ENCODE measurements at regions not wholly inside any gene's neighbourhood (a gene's known extent, or its start where the extent isn't known, plus 50 kb on each side); places are given as distances from the start of the nearest gene placed in this dataset.
"Not testable (repeated sequence)": the region's sequence is repeated elsewhere in the genome, so short reads cannot be mapped to it uniquely, and the experiment has no call there.

DNA sequence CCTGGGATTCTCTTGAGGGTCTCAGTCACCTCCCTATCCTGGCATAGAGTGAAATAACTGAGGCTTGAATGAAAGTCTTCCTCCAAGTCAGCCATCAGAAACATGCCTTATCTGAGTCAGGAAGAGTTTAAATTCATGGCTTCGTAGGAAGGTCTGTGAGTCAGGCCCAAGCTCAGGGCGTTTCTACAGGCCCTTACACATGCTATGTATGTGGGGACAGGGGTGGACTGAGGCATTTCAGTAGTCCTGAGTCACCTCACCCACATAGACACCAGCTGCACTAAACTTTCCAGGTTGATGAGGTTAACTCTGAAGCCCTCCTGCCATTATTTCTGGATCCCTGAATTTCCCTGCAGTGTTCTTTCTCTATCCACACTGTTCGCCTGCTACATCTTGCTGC is 134.6 kb upstream of the RCN1 start:
- no peak for ATAC-seq

DNA sequence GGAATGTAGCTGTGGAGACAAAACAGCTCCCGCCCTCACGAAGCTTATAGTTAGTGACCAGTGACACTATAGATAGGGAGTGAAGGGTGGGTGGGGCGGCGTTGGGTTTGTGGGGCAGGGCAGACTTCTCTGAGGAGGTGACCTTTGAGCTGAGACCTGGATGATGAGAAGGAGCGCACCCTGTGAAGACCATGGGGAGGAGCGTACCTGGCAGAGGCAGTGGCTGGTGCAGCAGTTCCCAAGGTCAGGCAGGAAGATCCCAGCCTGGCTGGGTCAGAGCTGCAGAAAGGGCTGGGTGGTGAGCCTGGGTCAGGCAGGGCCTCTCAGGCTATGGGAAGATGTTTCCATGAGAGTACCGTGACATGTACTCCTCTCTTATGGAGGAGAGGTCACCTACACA is 135.0 kb upstream of the RCN1 start:
- ATAC-seq, result no peak

DNA sequence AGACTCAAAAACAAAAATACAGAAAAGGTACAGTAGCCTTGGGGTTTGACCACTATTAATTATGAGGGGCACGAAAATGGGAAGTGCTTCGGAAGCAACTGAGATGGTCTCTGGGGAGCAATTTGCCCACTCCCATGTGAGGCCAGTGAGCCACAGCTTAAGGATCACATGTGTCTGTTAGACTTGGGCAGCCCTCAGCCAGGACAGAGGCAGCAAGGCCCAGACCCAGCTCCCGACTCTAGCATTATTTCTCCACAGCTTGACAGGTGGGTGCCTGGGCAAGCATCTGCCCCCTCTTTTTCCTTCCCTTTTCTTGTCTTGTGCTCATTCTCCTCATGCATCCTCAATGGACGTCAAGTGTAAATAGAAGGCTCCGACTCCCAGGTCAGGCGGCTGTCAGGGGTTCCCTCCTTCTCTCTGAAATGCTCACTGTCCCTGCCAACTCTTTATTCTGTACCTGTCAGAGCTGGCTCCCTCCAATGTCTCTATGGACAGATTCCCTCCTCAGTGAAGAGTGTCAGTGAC is 137.0 kb upstream of the RCN1 start:
- no peak for ATAC-seq

DNA sequence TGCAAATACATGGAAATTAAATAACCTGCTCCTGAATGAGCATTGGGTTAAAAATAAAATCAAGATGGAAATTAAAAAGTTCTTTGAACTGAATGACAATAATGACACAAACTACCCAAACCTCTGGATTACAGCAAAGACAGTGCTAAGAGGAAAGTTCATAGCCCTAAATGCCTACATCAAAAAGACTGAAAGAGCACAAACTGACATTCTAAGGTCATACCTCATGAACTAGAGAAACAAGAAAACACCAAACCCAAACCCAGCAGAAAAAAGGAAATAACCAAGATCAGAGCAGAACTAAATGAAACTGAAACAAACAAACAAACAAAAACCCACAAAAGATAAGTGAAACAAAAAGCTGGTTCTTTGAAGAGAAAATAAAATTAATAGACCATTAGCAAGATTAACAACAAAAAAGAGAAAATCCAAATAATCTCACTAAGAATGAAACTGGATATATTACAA is 138.6 kb upstream of the PAX6 start:
- ATAC-seq, result not testable (repeated sequence)

DNA sequence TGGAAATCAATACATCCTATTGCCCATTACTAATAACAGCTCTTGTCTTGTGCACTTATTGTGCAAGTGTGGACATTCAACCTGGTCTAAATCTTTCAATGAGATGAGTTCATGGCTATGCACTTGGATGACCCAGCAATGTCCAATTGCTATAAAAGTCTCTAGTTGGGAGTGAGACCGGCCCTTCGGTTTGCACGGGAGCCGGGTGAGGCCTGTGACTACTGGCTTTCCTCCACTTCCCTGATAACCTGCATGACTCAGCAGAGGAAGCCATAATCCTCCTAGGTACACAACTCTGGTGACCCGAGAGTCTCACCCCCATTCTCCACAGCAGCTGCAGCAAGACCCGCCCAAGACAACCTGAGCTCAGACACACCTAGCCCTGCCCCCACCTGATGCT is 135.9 kb upstream of the PAX6 start:
- no peak for ATAC-seq

DNA sequence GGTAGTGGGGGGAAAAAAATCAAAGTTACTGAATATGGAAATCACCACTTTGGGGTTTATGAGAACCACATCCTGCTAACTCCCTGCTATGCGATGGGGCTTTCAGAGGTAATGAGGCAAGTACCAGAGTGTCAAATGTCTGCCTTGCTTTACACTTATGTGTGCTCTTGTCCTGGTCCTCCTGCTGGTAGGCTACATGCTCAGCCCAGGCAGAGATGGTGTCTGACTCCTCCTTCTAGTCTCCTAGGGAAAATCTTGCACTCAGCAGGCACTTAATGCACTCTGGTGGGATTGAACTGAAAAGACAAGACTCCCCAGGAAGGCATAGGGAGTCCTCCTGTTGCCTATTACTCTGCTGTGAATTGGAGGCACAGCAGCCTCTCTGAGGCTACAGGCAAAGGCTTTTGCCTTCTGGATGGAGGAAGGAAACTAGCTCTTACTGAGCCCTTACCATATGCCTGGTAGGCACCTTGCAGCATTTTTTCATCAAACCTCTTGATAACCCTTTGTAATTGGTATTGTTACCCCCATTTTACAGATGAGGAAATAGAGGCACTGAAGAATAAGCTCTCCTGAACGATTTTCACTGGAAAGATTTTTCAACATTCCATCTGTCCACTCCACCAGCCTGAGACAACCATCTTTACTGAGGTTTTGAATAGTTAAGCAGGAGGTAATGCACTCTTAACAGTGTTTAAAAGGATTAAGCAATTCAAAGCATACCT is 132.1 kb upstream of the PAX6 start:
- ATAC-seq, result no peak

DNA sequence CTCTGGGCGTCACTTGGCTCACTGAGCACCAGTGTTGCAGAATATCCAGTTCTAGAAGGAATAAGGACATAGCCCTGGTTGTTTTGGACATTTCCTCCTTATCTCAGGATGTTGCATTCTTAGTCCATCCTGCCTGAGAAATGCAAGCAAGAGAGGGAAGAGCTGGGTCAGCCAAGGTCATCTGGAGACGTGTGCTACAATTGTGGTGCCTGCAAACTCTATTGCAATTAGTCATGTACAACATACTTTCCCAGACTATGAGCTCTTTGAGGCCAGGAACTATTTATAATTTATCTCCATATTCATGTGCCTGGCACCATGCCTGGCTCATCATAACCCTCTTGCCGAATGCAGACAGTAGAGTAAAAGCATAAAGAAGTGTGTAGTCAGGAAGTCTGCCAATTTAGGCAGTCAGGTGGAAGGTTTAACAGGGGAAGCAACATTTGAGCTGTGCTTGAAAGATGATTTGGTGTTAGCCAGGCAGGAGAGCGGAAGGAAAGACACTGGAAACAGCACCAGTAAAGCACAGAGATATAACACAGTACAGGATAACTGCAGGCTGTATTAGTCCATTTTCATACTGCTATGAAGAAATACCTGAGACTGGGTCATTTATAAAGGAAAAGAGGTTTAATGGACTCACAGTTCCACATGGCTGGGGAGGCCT is 129.4 kb upstream of the PAX6 start:
- no peak for ATAC-seq

DNA sequence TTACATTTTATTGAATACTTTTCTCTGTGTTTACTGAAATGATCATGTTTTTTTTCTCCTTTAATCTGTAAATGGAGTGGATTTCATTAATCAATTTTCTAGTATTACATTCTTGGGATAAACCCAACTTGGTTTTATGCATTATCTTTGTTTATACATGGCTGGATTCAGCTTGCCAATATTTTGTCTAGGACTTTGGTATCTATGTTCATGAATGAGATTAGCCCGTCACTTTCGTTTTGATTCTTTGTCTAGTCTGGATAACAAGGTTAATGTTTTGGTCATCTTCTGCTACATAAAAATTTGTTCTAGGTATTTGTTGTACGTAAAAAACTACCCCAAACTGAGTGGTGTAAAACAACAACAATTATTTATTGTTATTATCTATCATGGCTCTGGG is 127.9 kb upstream of the PAX6 start:
- no peak for ATAC-seq

DNA sequence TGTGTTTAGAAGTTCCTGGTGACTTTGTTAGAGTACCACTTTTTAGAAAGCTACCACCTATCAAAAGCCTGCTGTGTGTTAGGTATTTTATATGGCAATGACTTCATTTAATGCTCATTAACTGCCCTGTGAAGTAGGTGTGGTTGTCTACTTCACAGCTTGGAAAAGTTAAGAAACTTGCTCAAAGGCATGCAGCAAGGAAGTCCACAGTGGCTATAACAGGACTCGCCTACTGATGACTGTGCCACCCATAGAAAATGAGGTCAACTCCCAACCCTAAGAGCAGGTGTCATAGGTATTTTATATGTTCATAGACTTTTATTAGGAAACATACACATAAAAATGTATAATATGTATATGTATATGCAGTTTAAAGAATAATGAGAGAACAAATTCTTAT is 125.2 kb upstream of the PAX6 start:
- ATAC-seq, result peak; percentile 64

DNA sequence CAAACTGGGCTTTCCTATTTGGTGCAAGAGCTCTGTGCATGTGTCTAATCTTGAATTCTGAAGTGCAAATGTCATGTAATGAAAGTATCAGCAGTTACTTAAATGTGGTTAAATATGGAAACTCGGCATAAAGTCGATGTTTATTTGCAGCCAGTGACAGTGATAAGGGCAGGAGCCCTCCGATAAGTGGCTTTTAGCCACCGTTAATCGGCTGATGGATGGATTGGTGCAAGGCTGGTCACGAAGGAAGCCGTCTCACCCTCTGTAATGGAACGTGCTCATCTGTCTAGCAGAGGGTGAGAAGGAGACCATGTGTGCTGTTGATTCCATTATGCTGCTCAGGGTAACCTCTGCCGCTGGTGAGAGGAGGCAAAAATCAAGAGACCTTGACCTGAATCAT is 121.8 kb upstream of the PAX6 start:
- no peak for ATAC-seq

DNA sequence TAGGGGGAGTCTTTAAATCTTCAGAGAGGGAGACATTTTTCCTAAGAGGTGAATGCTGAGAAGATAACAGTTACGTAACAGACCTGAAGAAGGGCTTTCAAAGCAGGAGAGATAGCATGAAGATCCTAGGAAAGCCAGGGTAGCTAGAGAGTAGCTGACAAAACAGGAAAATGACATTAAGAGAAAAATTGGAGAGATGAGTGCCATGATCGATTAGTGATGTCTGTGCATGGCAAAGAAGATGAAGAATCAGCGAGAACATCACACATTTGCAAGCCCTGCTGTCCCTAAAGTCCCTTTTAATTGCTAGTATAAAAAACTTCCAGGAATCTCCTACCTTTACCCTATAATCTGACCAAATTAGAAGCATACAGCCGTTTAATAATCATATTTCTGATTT is 116.9 kb upstream of the PAX6 start:
- ATAC-seq, result no peak

DNA sequence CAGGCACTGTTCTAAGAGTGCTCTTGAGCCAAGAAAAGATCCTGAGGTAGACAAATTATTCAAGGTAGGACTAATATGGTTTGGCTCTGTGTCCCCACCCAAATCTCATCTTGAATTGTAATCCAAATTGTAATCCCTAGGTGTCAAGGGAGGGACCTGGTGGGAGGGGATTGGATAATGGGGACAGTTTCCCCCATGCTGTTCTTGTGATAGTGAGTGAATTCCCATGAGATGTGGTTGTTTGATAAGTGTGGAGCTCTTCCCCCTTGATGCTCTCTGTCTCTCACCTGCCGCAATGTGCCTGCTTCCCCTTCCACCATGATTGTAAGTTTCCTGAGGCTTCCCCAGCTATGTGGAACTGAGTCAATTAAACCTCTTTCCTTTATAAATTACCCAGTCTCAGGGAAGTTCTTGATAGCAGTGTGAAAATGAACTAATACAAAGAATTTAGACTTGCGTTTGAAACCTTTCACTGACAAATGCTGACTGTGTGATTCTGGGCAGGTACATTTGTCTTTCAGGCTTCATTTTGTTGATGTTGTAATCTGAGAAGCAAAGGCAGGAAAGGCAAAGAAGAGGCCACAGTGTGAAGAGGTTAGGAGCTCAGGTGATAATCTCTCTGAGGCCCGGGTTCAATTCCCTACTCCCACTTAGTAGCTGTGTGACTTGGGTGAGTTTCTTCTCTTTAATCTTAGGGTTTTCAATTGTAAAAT is 115.8 kb upstream of the PAX6 start:
- no peak for ATAC-seq

DNA sequence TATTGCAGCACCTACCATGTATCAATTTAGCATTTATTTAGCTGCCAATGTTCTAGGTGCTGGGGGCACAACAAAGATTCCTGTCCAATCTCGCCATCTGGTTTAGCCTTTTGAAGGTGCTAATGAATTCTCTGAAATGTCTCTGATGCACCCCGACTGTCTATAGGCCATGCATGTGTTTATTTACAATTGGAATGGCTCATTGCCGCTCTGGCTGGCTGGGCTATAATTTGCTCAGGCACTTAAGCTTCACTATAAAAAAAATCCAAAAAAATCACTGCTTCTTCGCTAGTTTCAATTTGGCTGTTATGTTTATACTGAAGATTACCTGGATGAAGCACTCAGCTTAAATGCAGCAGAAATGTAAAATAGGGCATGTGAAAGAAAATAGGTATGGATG is 115.0 kb upstream of the PAX6 start:
- ATAC-seq, result no peak

DNA sequence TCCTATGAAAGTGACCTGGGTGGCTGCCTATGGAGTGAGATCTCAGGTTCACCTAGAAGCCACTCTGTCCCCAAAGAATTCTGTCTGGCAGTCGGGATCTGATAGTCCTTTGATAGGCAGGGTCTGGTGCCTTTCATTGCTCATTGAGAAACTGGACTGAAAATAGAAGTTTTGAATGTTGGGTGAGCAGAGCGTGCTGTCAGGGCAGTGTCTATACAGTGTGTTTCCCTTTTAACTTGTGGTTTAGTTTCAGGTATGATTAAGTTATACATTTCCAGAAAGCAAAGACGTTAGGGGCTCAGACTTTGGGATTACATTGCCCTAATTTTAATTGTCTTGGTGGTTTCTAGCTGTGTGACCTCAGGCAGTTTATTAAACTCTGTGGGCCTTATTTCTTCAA is 111.3 kb upstream of the PAX6 start:
- no peak for ATAC-seq

DNA sequence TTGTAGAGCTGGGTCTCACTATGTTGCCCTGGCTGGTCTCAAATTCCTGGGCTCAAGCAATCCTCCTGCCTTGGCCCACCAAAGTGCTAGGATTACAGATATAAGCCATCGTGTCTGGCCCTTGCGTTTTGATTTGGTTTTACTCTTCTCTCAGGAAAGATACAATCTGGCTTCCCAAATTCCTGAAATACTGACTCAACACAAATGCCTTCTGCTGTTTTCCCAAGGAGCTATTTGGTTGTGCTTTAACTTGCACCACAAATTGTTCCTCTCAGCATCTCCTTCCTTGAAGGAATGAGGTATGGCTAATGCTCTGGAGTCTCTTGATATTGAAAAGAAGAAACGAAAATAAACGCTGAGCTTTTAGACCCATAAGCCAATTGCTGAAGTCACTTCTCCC is 110.0 kb upstream of the PAX6 start:
- ATAC-seq, result no peak

DNA sequence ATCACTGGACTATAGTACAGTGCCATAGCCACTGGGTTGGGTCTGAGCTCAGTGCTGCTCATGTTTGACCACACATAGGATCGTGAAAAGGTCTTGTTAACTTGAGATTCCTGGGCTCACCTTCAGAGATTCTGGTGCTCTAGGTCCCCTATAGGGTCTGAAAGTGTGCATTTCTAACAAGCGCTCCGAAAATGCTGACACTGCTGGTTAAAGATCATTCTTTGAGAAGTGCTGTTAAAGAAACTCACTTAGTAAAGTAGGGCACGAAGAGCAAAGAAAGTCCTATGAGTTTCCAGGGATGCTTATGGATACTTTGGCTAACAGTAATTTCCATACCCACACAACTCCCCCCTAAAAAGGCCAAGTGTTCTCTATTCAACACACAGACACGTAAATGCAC is 108.1 kb upstream of the PAX6 start:
- ATAC-seq, result no peak

DNA sequence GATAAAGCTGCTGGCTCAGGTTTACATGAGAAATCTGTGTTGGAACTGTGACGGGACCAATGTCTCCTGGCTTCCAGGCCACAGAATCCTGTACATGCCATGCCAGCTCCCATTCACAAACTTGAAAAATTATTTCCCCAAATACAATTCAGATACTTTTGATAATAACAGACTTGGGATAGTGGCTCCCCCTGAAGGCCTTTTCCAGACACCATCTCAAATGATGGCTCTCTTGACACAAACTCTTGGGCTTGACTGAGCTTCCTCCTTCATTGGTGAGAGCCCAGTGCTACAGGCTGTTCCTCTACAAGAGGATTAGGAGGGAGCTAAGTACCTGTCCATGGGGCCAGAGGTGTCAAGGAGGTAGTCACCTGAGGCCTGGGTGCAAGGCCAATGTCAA is 104.7 kb upstream of the PAX6 start:
- ATAC-seq, result no peak

DNA sequence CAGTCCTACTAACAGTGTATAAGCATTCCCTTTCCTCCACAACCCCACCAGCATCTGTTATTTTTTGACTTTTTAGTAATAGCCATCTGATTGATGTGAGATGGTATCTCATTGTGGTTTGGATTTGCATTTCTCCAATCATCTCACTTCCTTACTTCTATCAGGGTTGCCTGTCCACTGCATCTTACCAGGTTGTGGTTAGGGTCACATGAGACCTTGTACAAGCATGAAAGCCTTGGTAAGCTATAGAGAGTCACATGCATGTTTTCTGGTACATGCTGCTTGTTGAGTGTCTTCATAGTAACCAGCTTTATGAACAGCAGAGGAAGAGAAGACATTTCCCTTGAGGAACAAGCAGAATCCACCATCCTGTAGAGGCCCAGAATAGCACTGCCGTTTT is 102.9 kb upstream of the PAX6 start:
- no peak for ATAC-seq

DNA sequence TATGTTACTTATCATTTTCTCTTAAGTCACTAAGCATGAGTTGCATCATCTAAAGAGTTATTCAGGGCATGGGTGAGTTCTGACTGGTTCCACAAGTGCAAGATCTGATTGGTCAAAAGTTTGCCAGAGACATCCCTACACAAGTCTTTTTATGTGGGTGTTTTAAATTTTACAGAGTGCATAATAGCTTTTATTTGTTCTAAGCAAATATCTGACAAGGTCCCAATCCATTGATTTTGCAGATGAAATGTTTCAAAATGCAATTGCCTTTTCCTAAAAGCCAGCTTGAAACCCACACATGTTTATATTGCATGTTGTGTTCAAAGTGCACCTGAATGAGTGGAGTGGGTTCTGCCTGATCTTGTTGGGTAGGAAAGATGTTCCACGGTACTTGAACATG is 101.7 kb upstream of the PAX6 start:
- ATAC-seq, result no peak

DNA sequence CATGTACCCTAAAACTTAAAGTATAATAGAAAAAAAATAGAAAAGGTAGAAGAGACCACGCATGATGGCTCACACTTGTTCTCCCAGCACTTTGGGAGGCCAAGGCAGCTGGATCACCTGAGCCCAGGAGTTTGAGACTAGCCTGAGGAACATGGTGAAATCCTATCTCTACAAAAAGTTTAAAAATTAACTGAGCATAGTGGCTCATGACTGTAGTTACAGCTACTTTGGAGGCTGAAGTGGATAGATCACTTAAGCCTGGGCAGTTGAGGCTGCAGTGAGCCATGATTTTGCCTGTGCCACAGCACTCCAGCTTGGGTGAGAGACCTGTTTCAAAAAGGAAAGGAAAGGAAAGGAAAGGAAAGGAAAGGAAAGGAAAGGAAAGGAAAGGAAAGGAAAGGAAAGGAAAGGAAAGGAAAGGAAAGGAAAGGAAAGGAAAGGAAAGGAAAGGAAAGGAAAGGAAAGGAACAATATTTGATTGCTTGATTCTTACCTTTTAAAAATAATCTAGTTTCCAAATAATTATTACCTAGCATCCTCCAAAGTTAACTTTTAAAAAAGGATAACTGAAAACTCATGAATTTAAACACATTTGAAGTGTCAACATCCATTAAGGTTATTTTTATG is 99.9 kb upstream of the PAX6 start:
- ATAC-seq, result no peak

DNA sequence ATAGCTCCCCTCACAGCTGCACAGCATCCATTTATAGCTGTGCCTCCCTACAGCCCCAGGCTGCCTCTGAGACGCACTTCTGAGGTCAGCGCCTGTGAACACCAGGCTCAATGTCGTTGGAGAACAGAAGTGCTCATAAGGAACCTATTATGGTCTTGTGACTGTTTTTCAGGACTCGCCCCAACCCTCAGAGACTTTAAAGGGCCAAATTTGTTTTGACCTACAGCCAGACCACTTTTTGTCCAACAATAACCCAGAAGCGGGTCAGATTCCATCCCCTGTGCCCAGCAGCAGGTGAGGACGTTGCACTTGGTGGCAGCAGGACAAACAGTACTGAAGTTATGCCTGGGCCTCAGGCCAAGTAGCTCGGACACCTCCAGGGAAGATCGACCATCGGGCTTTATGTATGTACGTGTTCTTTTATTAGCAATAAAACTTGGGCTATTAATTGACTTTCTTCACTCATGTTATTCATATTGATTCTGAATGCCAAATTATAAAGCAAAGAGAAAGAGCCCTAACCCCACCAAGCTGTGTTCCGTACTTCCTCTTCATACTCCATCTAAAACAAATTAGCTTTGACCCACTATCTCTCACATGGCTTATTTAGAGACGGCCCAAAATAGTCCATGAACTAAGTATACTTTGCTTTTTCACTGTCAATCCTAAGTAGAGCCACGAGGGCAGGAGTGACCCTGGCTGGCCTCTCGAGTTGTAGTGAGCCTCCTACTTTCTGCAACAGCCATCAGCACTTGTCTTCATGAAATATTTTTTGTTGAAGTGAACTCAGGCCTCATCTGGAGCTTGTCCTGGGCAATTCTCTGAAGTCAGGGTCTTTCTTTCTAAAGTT is 92.3 kb upstream of the PAX6 start:
- ATAC-seq, result no peak

DNA sequence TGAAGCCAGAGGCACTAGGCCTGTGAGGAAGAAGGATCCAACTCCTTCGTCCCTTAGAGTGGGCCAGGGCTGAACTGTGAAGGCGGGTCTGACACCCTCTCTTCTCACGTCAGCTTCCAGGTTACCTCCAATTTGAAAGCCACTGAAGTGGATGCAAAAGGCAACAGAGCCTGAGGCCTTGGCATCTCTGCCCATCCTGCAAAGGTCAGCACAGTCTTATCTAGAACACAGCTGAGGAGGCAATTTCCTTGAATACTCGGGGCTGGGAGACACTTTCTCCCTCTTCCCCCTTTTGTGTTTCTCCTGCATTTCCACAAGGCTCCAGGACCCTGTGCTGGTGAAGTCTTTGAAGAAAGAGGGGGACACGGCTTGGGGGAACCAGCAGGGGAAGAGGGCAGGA is 91.6 kb upstream of the PAX6 start:
- ATAC-seq, result no peak

All from esophagus mucosa (tissue), 1 donor.